Heart left ventricle (tissue), 13 donors: ENCODE measurements at regions not wholly inside any gene's neighbourhood (a gene's known extent, or its start where the extent isn't known, plus 50 kb on each side); places are given as distances from the start of the nearest gene placed in this dataset.

ENCODE experiments used
- POLR2A ChIP-seq, 2 donors: fragments of 450-650 bp; IDR thresholded peaks; one replicate each; pipeline ENCODE4 v1.6.1; 2017; ENCODE audit warnings: antibody characterized with exemption in 2 of 2, mild to moderate bottlenecking in 2 of 2, moderate library complexity in 2 of 2
- TF ChIP-seq, protein P1 (sequence below), 12 donors: fragments of 200-600 bp; sonication (generic) in 4 of 12; IDR thresholded peaks; one replicate each; pipeline versions ENCODE4 v1.5.0 to v1.8.0; 2018 to 2022; ENCODE audit warnings: antibody characterized with exemption in 12 of 12, mild to moderate bottlenecking in 5 of 12
- donor health status: ischemic (EF 13 %, LVEDD 7.1; RV severe dilation, severe dysfunction).
- donor health status: DM: no; HTN: yes; CAD: no.
- donor health status: DM: no; HTN: no; CAD: no.
- donor health status: ischemic (EF 25% LVEDD 6.9; RV normal size, moderate dysfunction).
- donor health status: ischemic (EF 25% LVEDD 5.7; RV mildly dilated, moderate dysfunction).
- donor health status: ischemic (EF 35%, LVEDD 5.7; RV mildly dilated, moderate dysfunction).
- donor health status: nonischemic (EF 11% LVEDD 7.7; RV severe dilation, severe dysfunction).
- donor health status: DM: yes; HTN: yes; CAD: no.
- donor health status: PGD.
- donor health status: ischemic (EF 29% LVEDD 5.4; RV normal size, mild dysfunction).
- donor health status: nonischemic (EF 23%, LVEDD 6.1; RV moderate dilation, normal function).

DNA sequence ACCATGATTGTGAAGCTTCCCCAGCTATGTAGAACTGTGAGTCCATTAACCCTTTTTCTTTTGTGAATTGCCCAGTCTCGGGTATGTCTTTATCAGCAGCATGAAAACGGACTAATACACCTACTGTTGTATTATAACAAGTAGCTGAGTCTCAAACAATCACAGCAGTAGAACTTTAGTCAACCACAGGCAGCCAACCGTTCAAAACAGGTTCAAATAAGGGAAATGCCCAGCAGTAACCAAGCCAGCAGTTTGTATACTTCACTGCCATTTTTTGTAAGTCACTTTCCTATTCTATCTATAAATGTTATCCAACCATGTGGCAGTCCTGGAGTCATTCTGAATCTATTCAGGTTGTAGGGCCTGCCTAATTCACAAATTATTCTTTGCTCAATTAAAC, 1560.6 kb upstream of the SLC39A10 start:
- TF ChIP-seq, protein P1, sequence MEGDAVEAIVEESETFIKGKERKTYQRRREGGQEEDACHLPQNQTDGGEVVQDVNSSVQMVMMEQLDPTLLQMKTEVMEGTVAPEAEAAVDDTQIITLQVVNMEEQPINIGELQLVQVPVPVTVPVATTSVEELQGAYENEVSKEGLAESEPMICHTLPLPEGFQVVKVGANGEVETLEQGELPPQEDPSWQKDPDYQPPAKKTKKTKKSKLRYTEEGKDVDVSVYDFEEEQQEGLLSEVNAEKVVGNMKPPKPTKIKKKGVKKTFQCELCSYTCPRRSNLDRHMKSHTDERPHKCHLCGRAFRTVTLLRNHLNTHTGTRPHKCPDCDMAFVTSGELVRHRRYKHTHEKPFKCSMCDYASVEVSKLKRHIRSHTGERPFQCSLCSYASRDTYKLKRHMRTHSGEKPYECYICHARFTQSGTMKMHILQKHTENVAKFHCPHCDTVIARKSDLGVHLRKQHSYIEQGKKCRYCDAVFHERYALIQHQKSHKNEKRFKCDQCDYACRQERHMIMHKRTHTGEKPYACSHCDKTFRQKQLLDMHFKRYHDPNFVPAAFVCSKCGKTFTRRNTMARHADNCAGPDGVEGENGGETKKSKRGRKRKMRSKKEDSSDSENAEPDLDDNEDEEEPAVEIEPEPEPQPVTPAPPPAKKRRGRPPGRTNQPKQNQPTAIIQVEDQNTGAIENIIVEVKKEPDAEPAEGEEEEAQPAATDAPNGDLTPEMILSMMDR (IDR thresholded peaks at IDR 0.05): no peak
- no peak for TF ChIP-seq POLR2A (IDR thresholded peaks at IDR 0.05)
